ENCODE measurements at regions not wholly inside any gene's neighbourhood (a gene's known extent, or its start where the extent isn't known, plus 50 kb on each side); places are given as distances from the start of the nearest gene placed in this dataset.

- DNase-seq (ENCODE audit: low spot score): no peak
These were observed 828.3 kb upstream of the TMEM132C start for GRCh38 chr12:127438512-127439244.

DNA sequence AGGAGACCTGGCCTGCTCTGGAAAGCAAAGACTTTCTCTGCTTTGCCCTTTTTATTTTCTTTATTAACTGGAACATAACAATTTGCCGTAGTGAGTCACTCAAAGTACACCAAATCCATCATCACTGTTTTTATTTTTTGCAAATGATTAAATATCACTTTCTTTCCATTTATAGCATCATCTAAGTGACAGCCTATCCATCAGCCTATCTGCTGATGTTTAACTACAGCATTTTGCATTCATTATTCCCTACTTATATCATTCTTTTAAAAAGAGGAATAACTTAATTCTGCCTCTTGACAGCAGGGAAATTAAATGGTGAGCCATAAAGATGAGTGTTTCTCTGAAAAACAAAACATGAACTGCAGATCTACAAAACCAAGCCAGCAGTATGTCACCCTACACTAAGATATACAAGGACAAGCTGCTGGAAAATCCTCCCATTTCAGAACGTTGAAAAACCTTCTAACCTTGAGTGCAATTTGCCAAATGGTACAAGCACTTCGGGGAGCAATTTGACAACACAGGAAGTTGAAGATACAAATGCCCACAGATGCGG is 821.3 kb upstream of the TMEM132C start:
- DNase-seq (ENCODE audit: low spot score): no peak

GRCh38 chr12:127448906-127449305 is 818.1 kb upstream of the TMEM132C start:
- no peak for DNase-seq (ENCODE audit: low spot score)

DNA sequence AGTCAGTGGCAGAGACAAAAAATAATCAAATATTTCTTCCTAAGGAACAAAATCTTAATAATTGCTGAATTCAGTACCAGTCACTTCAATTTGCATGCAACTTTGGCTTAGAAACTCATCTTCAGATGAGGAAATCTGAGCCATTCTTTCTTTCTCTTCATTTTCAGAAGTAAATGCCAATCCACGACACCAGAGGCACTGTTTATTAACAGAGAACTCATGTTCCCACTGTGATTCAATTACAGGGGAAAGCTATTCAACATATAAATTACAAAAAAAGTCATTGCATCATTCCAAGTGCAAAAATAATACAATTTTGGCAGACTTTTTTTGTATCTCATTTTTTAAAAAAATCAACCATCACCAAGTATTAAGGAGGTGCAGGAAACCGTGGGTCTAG is 816.1 kb upstream of the TMEM132C start:
- DNase-seq (ENCODE audit: low spot score): no peak

- DNase-seq (ENCODE audit: low spot score): no peak
These were observed 811.4 kb upstream of the TMEM132C start for GRCh38 chr12:127455347-127456265.

- no peak for DNase-seq (ENCODE audit: low spot score)
These were observed 809.2 kb upstream of the TMEM132C start for GRCh38 chr12:127457726-127458125.

DNA sequence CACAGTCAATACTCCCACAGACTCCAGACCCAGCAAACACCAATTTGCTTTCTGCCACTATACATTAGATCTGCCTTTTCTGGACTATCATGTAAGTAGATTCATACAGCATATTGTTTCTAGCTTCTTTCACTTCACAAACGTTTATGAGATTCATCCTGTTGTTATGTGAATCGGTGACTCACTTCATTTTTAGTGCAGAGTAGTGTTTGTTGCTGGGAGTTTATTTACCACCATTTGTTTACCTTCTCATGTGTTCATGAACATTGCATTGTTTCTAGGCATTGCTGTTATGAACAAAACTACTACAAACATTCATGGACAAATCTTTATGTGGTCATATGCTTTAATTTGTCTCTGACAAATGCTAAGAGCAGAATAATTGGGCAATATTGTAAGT is 807.8 kb upstream of the TMEM132C start:
- no peak for DNase-seq (ENCODE audit: low spot score)

GRCh38 chr12:127459687-127460086 is 807.3 kb upstream of the TMEM132C start:
- DNase-seq (ENCODE audit: low spot score): no peak

DNA sequence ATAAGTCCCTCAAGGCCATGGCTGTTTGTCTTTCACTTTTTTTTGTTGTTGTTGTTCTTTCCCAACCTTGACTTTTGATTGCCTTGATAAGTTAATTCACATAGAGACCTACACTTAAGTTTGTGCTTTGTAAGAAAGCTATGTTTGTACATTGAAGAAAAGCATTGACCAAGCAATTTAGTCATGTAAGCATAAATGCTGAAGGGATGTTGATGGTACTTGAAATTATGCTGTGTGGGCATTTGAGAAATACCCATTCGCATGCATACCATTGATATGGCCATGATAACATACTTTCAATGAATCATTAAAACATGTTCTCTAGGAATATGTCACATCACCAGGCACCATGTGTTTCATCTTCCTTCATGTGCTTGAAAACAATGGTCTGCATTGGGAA is 803.7 kb upstream of the TMEM132C start:
- no peak for DNase-seq (ENCODE audit: low spot score)

- no peak for DNase-seq (ENCODE audit: low spot score)
These were observed 797.6 kb upstream of the TMEM132C start for GRCh38 chr12:127469331-127469730.

DNA sequence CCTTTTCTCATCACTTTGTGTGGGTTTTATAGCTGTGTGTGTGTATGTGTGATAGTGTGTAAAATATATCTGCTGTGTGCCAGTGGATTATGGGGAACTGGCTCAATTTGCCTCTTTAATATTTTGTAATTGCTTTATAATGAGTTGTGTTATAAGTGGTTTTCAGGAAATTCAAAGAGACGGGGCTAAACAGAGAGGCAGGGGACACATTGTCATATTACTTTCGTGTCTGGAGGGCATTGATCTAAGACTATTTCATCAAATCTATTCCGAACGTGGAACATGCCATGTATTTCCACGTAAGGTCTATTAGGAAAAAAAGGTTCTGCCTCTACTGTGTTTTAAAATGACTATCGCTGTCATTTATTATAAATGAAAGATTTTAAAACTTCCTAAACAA is 793.2 kb upstream of the TMEM132C start:
- DNase-seq (ENCODE audit: low spot score): no peak

- no peak for DNase-seq (ENCODE audit: low spot score)
These were observed 787.7 kb upstream of the TMEM132C start for GRCh38 chr12:127479256-127479655.

GRCh38 chr12:127480775-127481314 is 786.1 kb upstream of the TMEM132C start:
- no peak for DNase-seq (ENCODE audit: low spot score)

- DNase-seq (ENCODE audit: low spot score): no peak
These were observed 784.0 kb upstream of the TMEM132C start for GRCh38 chr12:127482950-127483349.

- no peak for DNase-seq (ENCODE audit: low spot score)
These were observed 781.4 kb upstream of the TMEM132C start for GRCh38 chr12:127485528-127485927.

DNA sequence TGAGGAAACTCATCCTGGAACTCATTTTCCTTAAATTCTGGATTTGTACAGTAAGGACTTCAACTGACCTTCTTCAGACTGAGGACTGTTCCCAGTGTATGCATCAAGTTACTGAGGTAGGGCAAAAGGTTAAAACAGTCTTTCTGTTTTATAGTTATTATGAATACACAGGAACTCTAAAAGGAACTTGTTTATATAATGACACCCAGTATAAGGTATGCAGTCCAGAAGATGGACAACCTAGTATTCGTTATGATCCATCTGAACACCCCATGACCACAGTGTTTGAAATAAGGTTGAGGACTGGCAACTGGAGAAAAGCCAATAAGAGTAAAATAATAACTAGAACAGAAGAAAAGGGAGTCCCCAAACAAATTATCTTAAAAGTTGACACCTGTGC is 779.9 kb upstream of the TMEM132C start:
- DNase-seq (ENCODE audit: low spot score): no peak

DNA sequence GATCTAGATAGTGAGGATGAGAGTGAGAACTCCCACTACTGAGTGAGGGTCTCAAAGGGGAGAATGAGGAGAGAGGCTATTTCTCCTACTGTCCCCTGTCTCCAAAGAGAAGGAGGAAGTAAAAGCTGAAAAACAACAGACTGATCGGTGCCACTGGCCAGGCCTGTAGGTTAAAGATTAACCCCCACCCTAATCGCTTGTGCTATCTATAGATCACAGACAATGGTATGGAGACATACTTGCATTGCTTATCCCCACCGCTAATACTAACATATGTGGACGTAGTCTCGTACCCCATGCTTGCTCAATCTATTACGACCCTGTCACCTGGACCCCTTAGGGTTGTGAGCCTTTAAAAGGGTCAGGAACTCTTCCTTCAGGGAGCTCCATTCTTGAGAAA is 777.9 kb upstream of the TMEM132C start:
- DNase-seq (ENCODE audit: low spot score): no peak

DNA sequence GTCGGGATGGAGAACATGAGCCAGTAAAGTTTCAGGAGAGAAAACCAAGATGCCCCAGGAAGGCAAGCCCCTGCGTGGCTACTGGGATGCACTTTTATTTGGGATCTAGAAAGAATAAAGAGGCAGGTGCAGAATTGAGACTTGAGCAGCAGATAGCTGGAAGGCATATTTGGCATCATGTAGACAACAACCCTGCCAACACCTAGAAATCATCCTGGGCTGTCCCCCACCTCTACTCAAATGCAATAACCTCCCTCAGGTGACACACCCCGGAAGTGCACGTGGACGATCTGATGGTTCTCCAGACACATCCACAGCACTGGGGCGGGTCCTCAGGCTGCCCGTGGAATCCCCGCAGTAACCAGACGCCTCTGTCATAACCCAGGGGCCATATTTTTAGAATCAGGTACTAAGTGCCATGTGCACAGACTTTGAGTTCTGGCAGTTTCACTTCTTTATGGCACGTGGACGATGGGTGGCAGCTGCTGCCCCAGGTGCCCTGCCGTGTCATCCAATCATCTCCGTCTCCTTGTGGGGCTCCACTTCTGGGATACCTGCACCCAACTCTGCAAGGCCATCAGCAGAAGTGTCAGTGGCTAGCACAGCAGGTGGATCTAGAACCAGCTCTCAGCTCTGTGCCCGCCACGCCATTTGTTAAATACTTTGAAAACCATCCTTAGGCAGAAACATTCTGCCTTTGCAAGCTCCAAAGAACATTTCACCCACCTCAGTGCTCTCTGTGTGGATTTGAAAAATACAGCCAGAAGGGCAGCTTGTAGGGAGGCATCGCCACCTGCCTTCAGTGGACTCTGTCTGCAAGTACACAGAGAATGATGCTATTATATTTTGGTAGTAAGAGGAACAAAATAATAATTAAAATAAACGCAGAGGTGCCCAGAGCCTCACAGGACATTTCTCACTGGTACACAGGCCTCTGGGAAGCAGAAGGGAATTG is 771.7 kb upstream of the TMEM132C start:
- DNase-seq (ENCODE audit: low spot score): no peak

DNA sequence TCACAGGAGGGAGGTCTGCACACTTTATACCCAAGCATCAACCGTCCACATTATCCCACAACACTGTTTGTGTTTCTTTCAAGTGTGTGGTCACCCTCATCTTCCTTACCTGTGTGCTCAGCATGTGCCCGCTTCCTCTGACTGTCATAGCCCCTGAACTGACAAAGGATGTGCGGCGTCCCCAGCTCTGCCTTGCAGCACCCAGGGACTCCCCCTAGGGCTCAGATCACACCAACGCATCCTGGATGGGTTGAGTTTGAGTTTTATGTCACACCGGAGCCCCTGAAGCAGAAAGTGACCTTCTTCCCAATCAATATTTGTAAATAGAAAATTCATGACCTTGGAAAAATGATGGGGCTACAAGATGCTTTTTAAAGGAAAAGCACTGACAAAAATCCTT is 770.7 kb upstream of the TMEM132C start:
- no peak for DNase-seq (ENCODE audit: low spot score)

GRCh38 chr12:127500512-127501035 is 766.4 kb upstream of the TMEM132C start:
- no peak for DNase-seq (ENCODE audit: low spot score)

DNA sequence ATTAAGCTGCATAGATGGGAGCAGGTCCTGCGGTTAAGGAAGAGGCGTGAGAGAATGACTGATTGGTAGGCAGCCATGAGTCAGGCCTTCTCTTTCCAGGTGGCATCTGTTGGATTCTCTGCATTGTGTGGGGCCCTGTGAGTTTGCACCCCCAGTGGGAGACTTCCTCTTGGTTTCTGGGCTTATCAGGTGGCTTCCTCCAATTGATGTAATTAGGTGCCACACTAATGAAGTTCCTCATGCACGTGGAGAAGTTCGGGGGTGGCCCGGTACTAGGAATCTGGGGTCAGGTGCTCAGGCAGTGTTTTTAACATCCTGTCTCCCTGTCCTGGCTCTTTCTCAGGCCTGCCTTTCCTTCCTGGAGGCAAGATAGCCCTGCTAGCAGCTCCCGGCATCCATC is 765.1 kb upstream of the TMEM132C start:
- DNase-seq (ENCODE audit: low spot score): no peak
